ENCODE measurements at regions not wholly inside any gene's neighbourhood (a gene's known extent, or its start where the extent isn't known, plus 50 kb on each side); places are given as distances from the start of the nearest gene placed in this dataset.

GRCh38 chr10:43939939-43940820 is 291.5 kb upstream of the ZNF32 start:
- peak; percentile 74 to 87 (median 77) for ATAC-seq
- Histone ChIP-seq H3K36me3 (no peaks in the 10 kb centered on the region), H3K27ac (peak overlapping the region in 5 of 12 donors; percentile 10 to 57 (median 19)), H3K9me3 (peaks cover 0 to 5% (median 0%) of the 10 kb centered on the region in 12 donors), H3K4me1 (peaks cover 2 to 41% (median 32%) of the 10 kb centered on the region in 12 donors), H3K4me3 (no peak overlapping the region), H3K27me3 (no peaks in the 10 kb centered on the region)
- TF ChIP-seq, protein P1, sequence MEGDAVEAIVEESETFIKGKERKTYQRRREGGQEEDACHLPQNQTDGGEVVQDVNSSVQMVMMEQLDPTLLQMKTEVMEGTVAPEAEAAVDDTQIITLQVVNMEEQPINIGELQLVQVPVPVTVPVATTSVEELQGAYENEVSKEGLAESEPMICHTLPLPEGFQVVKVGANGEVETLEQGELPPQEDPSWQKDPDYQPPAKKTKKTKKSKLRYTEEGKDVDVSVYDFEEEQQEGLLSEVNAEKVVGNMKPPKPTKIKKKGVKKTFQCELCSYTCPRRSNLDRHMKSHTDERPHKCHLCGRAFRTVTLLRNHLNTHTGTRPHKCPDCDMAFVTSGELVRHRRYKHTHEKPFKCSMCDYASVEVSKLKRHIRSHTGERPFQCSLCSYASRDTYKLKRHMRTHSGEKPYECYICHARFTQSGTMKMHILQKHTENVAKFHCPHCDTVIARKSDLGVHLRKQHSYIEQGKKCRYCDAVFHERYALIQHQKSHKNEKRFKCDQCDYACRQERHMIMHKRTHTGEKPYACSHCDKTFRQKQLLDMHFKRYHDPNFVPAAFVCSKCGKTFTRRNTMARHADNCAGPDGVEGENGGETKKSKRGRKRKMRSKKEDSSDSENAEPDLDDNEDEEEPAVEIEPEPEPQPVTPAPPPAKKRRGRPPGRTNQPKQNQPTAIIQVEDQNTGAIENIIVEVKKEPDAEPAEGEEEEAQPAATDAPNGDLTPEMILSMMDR (IDR thresholded peaks at IDR 0.05) = no peak
- no peak for TF ChIP-seq POLR2A (IDR thresholded peaks at IDR 0.05)
- intact Hi-C loops (cut with DNase I) = no loop called here
- DNase-seq = peak in 2 of 5 donors; percentile 41 to 46
- WGBS, 4 donors = 45 to 53% (median 48%) methylated on average over 10 of the region's 10 CpGs

DNA sequence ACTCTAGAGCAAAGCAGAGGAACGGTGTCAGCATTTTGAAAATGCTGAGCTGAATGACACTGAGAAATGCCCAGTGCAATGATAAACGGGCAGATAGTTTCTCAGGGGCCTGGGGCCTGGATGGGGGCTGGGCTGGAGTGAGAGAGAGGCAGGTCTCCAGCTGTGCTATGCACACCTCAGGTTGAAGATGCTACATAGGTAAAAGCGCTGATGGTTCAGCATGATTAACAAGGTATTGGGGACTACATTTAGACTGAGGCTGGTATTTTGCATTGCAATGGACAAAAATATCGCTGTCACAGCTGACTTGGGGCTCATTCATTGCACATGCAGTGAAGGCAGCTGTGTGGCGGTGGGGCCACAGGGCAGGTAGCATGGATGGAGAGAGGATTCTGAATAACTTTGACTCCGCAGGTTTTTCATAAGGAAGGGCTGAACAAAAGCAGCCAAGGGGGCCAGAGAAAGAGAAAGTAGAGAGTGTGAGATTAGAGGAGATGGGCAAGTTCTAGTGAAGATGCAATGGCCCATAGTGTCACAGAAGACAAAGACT is 290.8 kb upstream of the ZNF32 start:
- Histone ChIP-seq H3K36me3 (no peaks in the 10 kb centered on the region), H3K4me1 (peaks cover 2 to 37% (median 32%) of the 10 kb centered on the region in 12 donors), H3K27me3 (no peaks in the 10 kb centered on the region), H3K27ac (peak overlapping the region in 4 of 12 donors; percentile 10 to 57 (median 28)), H3K9me3 (peaks cover 0 to 12% (median 2%) of the 10 kb centered on the region in 12 donors), H3K4me3 (no peak overlapping the region)
- no peak for ATAC-seq
- intact Hi-C loops (cut with DNase I) = no loop called here
- TF ChIP-seq, protein P1 (IDR thresholded peaks at IDR 0.05) = no peak
- TF ChIP-seq POLR2A (IDR thresholded peaks at IDR 0.05) = no peak
- DNase-seq = no peak
- WGBS, 4 donors = 79 to 93% (median 85%) methylated on average over 6 of the region's 6 CpGs

DNA sequence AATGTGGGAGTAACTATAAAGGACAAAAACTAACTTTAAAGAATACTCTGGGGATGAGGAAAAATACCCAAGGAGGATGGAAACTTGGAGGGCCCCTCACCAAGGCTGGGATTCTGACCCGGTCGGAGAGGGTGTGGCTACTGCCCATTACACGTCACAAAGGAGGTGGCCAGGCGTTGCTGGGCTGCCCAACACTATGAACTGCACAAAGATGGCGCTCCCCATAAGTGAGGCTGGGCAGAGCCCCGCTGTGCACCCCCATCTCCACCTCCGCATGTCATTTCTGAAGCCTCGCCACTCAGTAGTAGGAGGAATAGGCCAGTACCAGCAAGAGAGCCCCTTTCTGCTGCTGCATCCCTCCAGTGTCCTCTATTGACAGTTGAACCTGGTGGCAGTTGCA is 290.1 kb upstream of the ZNF32 start:
- Histone ChIP-seq H3K27me3 (no peaks in the 10 kb centered on the region), H3K4me3 (no peak overlapping the region), H3K9me3 (peaks cover 0 to 19% (median 2%) of the 10 kb centered on the region in 12 donors), H3K36me3 (no peaks in the 10 kb centered on the region), H3K27ac (no peak overlapping the region), H3K4me1 (peaks cover 2 to 37% (median 32%) of the 10 kb centered on the region in 12 donors)
- TF ChIP-seq POLR2A (IDR thresholded peaks at IDR 0.05) = no peak
- TF ChIP-seq, protein P1 (IDR thresholded peaks at IDR 0.05) = no peak
- no peak for DNase-seq
- intact Hi-C loops (cut with DNase I) = no loop called here
- no peak for ATAC-seq
- WGBS, 4 donors = 84 to 89% (median 85%) methylated on average over 8 of the region's 8 CpGs

DNA sequence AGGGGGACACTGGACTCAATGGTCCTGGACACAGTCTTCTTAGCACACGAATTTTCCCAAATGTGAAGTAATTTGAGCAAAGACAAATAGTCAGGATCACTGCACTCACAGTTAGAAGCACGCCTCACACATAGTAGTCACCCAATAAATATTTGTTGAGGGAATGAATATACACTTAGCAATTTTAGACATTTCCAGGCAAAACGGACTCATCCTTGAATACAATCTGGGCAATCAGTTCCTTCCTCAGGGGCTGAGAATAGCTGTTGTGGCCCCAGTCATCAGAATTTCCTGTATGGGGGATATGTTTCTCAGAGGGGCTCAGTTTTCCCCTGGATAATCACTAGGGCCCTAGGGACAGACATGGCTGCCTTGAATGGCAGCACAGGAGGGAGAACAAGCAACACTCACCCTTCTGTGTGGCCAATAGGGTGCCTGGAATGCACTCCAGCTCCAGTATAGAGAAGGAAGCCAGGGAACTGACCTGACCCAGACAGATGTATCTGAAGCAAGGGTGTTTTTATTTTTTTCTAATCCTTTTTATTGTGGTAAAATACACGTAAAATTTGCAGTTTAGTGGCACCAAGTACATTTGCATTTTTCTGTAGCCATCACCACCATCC is 282.7 kb upstream of the ZNF32 start:
- peaks cover 0 to 23% (median 2%) of the 10 kb centered on the region in 12 donors for H3K9me3 ChIP-seq
- 94 to 96% (median 95%) methylated on average over 4 of the region's 4 CpGs for WGBS, 4 donors
- intact Hi-C loops (cut with DNase I) = no loop called here

More for the DNA sequence above, 282.7 kb upstream of the ZNF32 start:
- Histone ChIP-seq H3K36me3 (no peaks in the 10 kb centered on the region), H3K4me3 (no peak overlapping the region), H3K27me3 (no peaks in the 10 kb centered on the region), H3K4me1 (peaks cover 0 to 12% (median 5%) of the 10 kb centered on the region in 12 donors), H3K27ac (no peak overlapping the region)
- DNase-seq (no peak), ATAC-seq (no peak)
- TF ChIP-seq, protein P1 (IDR thresholded peaks at IDR 0.05) = no peak
- TF ChIP-seq POLR2A (IDR thresholded peaks at IDR 0.05) = no peak
